ENCODE measurements at regions not wholly inside any gene's neighbourhood (a gene's known extent, or its start where the extent isn't known, plus 50 kb on each side); places are given as distances from the start of the nearest gene placed in this dataset.
A peak's percentile ranks its signal among the peaks of the same experiment; 100 is the strongest.
"Not testable (repeated sequence)": the region's sequence is repeated elsewhere in the genome, so short reads cannot be mapped to it uniquely, and the experiment has no call there.

DNA sequence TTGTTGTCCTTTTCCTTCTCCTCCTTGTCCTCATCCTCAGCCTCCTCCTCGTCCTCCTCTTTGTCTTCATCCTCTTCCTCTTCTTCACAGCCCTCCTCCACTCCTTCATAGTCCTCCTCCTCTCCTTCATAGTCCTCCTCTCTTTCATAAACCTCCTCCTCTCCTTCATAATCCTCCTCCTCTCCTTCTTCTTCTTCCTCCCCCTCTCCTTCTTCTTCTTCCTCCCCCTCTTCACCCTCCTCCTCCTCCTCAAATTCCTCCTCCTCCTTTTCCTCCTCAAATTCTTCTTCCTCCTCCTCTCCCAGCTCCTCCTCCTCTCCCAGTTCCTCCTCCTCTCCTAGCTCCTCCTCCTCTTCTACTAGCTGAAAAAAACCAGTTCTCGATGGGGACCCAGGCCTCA lies 143.8 kb upstream of the RADX start:
- Histone ChIP-seq H3K36me3 (no peaks in the 10 kb centered on the region), H3K4me3 (no peak overlapping the region), H3K27me3 (ENCODE audit: low read depth) (no peaks in the 10 kb centered on the region), H3K27ac (replicated peaks) (no peak overlapping the region), H3K9me3 (replicated peaks) (no peaks in the 10 kb centered on the region), H3K4me1 (no peaks in the 10 kb centered on the region)
- intact Hi-C loops (cut with micrococcal nuclease) = no loop called here
- TF ChIP-seq, protein P1, sequence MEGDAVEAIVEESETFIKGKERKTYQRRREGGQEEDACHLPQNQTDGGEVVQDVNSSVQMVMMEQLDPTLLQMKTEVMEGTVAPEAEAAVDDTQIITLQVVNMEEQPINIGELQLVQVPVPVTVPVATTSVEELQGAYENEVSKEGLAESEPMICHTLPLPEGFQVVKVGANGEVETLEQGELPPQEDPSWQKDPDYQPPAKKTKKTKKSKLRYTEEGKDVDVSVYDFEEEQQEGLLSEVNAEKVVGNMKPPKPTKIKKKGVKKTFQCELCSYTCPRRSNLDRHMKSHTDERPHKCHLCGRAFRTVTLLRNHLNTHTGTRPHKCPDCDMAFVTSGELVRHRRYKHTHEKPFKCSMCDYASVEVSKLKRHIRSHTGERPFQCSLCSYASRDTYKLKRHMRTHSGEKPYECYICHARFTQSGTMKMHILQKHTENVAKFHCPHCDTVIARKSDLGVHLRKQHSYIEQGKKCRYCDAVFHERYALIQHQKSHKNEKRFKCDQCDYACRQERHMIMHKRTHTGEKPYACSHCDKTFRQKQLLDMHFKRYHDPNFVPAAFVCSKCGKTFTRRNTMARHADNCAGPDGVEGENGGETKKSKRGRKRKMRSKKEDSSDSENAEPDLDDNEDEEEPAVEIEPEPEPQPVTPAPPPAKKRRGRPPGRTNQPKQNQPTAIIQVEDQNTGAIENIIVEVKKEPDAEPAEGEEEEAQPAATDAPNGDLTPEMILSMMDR (IDR thresholded peaks at IDR 0.05; ENCODE audit: borderline replicate concordance) = no peak
- DNase-seq = no peak

DNA sequence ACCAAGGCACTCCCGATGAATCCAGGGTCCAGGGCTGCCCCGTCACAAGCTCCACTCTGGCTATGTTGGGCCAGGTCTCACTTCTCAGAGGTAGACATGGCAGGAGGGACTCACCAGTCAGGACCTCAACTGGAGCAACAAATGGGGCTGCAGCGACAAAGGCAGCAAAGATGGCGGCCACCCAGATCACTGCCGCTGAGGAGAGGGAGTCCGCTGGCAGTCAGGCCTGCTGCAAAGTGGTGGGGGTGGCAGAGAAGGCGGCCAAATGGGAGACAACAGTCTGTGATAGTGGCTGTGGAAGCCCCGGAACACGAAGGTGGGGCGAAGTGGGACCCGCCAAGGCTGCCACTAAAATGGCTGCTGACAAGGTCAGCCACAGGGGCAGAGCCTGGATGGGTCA lies 143.3 kb upstream of the RADX start:
- DNase-seq = no peak
- H3K4me1 ChIP-seq = no peaks in the 10 kb centered on the region
- TF ChIP-seq, protein P1 (IDR thresholded peaks at IDR 0.05; ENCODE audit: borderline replicate concordance) = no peak
- H3K9me3 ChIP-seq (replicated peaks) = no peaks in the 10 kb centered on the region
- H3K27me3 ChIP-seq (ENCODE audit: low read depth) = no peaks in the 10 kb centered on the region
- intact Hi-C loops (cut with micrococcal nuclease) = no loop called here
- no peaks in the 10 kb centered on the region for H3K36me3 ChIP-seq
- H3K27ac ChIP-seq (replicated peaks) = no peak overlapping the region
- no peak overlapping the region for H3K4me3 ChIP-seq

DNA sequence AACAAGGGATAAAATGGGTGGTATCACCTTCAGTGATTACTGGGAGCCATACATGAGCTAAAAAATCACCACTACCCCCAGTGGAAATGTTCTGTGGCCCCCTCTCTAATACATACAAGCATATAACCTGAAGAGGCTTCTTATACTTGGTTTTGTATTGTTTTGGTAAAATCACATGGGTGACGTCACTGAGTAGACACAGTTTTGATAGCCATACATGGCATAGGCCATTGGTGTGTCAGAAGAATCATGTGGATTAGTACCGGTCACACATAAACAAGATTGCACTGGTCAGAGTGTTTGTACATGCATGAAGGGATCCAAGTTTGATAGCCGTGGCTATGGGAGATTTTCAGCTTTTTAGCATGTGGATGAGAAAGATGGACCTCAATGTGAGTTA lies 131.9 kb upstream of the RADX start:
- Histone ChIP-seq H3K27ac (replicated peaks) (no peak overlapping the region), H3K27me3 (ENCODE audit: low read depth) (no peaks in the 10 kb centered on the region), H3K4me1 (no peaks in the 10 kb centered on the region), H3K36me3 (no peaks in the 10 kb centered on the region), H3K4me3 (no peak overlapping the region), H3K9me3 (replicated peaks) (no peaks in the 10 kb centered on the region)
- DNase-seq = no peak
- intact Hi-C loops (cut with micrococcal nuclease) = loop anchor here (10.0 kb wide), 1 partner anchor 315 kb away; no protein-coding TSS in a partner anchor
- TF ChIP-seq, protein P1 (IDR thresholded peaks at IDR 0.05; ENCODE audit: borderline replicate concordance) = no peak

DNA sequence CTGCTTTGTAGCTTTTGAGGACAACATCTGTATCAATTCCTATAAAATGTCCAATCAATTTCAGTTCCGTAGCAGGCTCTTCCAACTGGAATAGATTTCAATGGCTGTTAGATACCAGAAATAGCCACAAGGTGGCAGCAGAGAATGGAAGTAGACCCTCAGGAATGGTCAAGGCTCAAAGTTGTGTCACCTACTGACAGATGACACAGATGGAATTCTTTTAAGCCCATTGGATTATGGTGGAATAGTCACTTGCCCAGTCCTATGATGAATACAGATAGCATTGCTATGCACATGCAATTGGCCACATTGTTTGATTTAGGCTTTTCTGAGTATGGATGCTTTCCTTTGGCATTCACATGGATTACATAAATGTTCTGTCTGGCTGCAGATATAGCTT lies 130.4 kb upstream of the RADX start:
- H3K4me1 ChIP-seq = no peaks in the 10 kb centered on the region
- intact Hi-C loops (cut with micrococcal nuclease) = loop anchor here (10.0 kb wide), 1 partner anchor 313 kb away; no protein-coding TSS in a partner anchor
- TF ChIP-seq, protein P1 (IDR thresholded peaks at IDR 0.05; ENCODE audit: borderline replicate concordance) = peak; percentile 73
- no peak for DNase-seq
- H3K36me3 ChIP-seq = no peaks in the 10 kb centered on the region
- no peaks in the 10 kb centered on the region for H3K9me3 ChIP-seq (replicated peaks)
- no peaks in the 10 kb centered on the region for H3K27me3 ChIP-seq (ENCODE audit: low read depth)
- no peak overlapping the region for H3K27ac ChIP-seq (replicated peaks)
- H3K4me3 ChIP-seq = no peak overlapping the region

DNA sequence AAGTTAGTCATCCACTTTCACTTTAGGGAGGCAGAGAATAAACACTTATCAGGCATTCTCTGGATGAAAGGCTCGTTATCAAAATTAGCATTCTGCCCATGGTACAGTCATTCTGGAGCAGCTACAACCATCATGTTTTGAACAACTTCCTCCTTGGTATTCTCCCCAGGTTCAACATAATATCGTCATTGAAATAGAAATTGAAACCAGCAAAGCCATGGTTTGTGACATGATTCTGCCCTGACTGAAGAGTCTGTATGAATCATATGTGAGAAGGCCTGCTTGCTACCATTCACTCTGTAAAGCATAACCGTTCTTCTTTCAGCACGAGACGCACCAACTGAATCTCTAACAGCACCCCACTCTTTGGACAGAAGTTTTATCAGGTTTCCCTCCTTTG lies 127.5 kb upstream of the RADX start:
- Histone ChIP-seq H3K4me1 (no peaks in the 10 kb centered on the region), H3K27ac (replicated peaks) (no peak overlapping the region), H3K36me3 (no peaks in the 10 kb centered on the region), H3K27me3 (ENCODE audit: low read depth) (no peaks in the 10 kb centered on the region), H3K9me3 (replicated peaks) (no peaks in the 10 kb centered on the region), H3K4me3 (no peak overlapping the region)
- no peak for DNase-seq
- TF ChIP-seq, protein P1 (IDR thresholded peaks at IDR 0.05; ENCODE audit: borderline replicate concordance) = no peak
- intact Hi-C loops (cut with micrococcal nuclease) = loop anchor here (10.0 kb wide), 1 partner anchor 311 kb away; no protein-coding TSS in a partner anchor

DNA sequence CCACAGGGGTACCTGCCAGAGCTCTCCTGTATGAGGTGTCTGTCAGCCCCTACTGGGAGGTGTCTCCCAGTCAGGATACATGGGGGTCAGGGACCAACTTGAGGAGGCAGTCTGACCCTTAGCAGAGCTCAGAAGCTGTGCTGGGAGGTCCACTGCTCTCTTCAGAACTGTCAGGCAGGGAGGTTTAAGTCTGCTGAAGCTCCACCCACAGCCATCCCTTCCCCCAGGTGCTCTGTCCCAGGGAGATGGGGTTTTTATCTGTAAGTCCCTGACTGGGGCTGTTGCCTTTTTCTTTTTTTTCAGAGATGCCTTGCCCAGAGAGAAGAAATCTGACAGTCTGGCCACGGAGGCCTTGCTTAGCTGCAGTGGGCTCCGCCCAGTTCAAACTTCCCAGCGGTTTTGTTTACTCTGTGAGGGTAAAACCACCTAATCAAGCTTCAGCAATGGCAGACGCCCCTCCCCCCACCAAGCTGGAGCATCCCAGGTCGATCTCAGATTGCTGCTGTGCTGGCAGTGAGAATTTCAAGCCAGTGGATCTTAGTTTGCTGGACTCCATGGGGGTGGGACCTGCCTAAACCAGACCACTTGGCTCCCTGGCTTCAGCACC lies 118.5 kb upstream of the RADX start:
- H3K9me3 ChIP-seq (replicated peaks); H3K27ac ChIP-seq (replicated peaks); H3K4me3 ChIP-seq; H3K27me3 ChIP-seq (ENCODE audit: low read depth); intact Hi-C loops (cut with micrococcal nuclease); DNase-seq; H3K36me3 ChIP-seq; H3K4me1 ChIP-seq: not testable (repeated sequence)

All from left ventricle myocardium inferior (tissue), 1 donor.